SK-N-SH (cell line): ENCODE measurements at regions not wholly inside any gene's neighbourhood (a gene's known extent, or its start where the extent isn't known, plus 50 kb on each side); places are given as distances from the start of the nearest gene placed in this dataset.

ENCODE experiments used
- CTCF ChIA-PET: fragments of 300-600, 350-600 bp; formaldehyde crosslinking; extraction: SDS; loops from one replicate; lab custom pipeline; 2021; lab: Yijun Ruan, JAX
- POLR2A ChIA-PET: fragments of 350-600 bp; sonication (Branson Sonifier 250); formaldehyde crosslinking; extraction: SDS; loops from one replicate; lab custom pipeline; 2020; ENCODE audit warnings: antibody characterized with exemption, inconsistent platforms; lab: Yijun Ruan, JAX
- DNase-seq: peaks from one replicate; pipeline ENCODE4 v3.0.0; 2012
- H2AFZ ChIP-seq: fragments of 200-600 bp; sonication (generic); 2 replicates; pipeline ENCODE4 v1.8.1; 2016; ENCODE audit warnings: antibody characterized with exemption, mild to moderate bottlenecking, low read depth
- H3F3A ChIP-seq: fragments of 200-600 bp; sonication (generic); replicated peaks from 2 replicates; pipeline ENCODE3; 2016; ENCODE audit warnings: antibody characterized with exemption, mild to moderate bottlenecking; ENCODE audit not compliant: insufficient read depth
- H3K27ac ChIP-seq, 2 experiments: fragments of 200-500 bp in 1 of 2; fragments of 200-600 bp in 1 of 2; sonication (Bioruptor generic) in 1 of 2; sonication (generic), shearing (Covaris generic) in 1 of 2; 2 replicates each; pipeline versions ENCODE4 v1.5.1 to v1.6.1; 2014 to 2016; ENCODE audit warnings: low read depth in 2 of 2, inconsistent platforms in 1 of 2, low read length in 1 of 2, mild to moderate bottlenecking in 1 of 2, mixed read lengths in 1 of 2
- H3K27me3 ChIP-seq: fragments of 200-600 bp; sonication (generic), shearing (Covaris generic); 2 replicates; pipeline ENCODE4 v1.6.1; 2016; ENCODE audit warnings: mixed run types; ENCODE audit not compliant: insufficient read depth
- H3K36me3 ChIP-seq, 2 experiments: fragments of 200-500 bp in 1 of 2; fragments of 200-600 bp in 1 of 2; sonication (Bioruptor generic) in 1 of 2; sonication (generic) in 1 of 2; replicated peaks in 1 of 2; 2 replicates each; pipeline versions ENCODE3 to v1.5.1; 2014 to 2016; ENCODE audit warnings: low read length in 1 of 2, mild to moderate bottlenecking in 1 of 2; ENCODE audit not compliant: insufficient read depth in 2 of 2, control insufficient read depth in 1 of 2
- H3K4me1 ChIP-seq, 2 experiments: fragments of 200-500 bp in 1 of 2; fragments of 200-600 bp in 1 of 2; sonication (Bioruptor generic) in 1 of 2; sonication (generic), shearing (Covaris generic) in 1 of 2; 2 replicates each; pipeline versions ENCODE4 v1.5.1 to v1.6.1; 2014 to 2016; ENCODE audit warnings: low read depth in 1 of 2, low read length in 1 of 2, mixed run types in 1 of 2; ENCODE audit not compliant: insufficient read depth in 2 of 2, control insufficient read depth in 1 of 2
- H3K4me2 ChIP-seq: fragments of 200-600 bp; sonication (generic), shearing (Covaris generic); 2 replicates; pipeline ENCODE4 v1.6.1; 2017; ENCODE audit warnings: mixed run types
- H3K4me3 ChIP-seq, 2 experiments: fragments of 200-500 bp in 1 of 2; fragments of 200-600 bp in 1 of 2; sonication (Bioruptor generic) in 1 of 2; sonication (generic), shearing (Covaris generic) in 1 of 2; 2 replicates each; pipeline versions ENCODE4 v1.5.1 to v1.8.1; 2014 to 2016; ENCODE audit warnings: low read depth in 2 of 2, inconsistent platforms in 1 of 2, low read length in 1 of 2, mild to moderate bottlenecking in 1 of 2, mixed read lengths in 1 of 2, moderate library complexity in 1 of 2
- H3K79me2 ChIP-seq: fragments of 200-600 bp; sonication (generic); 2 replicates; pipeline ENCODE4 v1.8.1; 2017; ENCODE audit warnings: mild to moderate bottlenecking; ENCODE audit not compliant: insufficient read depth
- H3K9ac ChIP-seq: fragments of 200-600 bp; sonication (generic); 2 replicates; pipeline ENCODE4 v1.6.1; 2017; ENCODE audit warnings: mixed run types
- H3K9me2 ChIP-seq: fragments of 200-600 bp; sonication (generic); 2 replicates; pipeline ENCODE4 v1.6.1; 2017; ENCODE audit warnings: mixed run types
- H3K9me3 ChIP-seq: fragments of 200-600 bp; sonication (generic); 2 replicates; pipeline ENCODE4 v1.6.1; 2017; ENCODE audit warnings: mixed run types, mild to moderate bottlenecking, moderate library complexity
- H4K20me1 ChIP-seq: fragments of 200-600 bp; sonication (generic); 2 replicates; pipeline ENCODE4 v1.6.1; 2017; ENCODE audit warnings: mild to moderate bottlenecking, mixed run types; ENCODE audit not compliant: insufficient read depth
- ELF1 ChIP-seq: IDR thresholded peaks from 2 replicates; pipeline ENCODE4 v1.4.0; 2012
- FOSL2 ChIP-seq: IDR thresholded peaks from 2 replicates; pipeline ENCODE4 v1.4.0; 2012; ENCODE audit warnings: low read depth, mild to moderate bottlenecking, moderate library complexity, borderline replicate concordance
- FOXJ3 ChIP-seq: sonication (generic); formaldehyde crosslinking; IDR thresholded peaks from 2 replicates; pipeline ENCODE4 v1.5.1; 2020; ENCODE audit warnings: mild to moderate bottlenecking, missing genetic modification reagents
- GATA2 ChIP-seq: sonication (generic); formaldehyde crosslinking; IDR thresholded peaks from 2 replicates; pipeline ENCODE4 v1.5.0; 2020; ENCODE audit warnings: mild to moderate bottlenecking, missing genetic modification reagents
- JUND ChIP-seq: IDR thresholded peaks from 2 replicates; pipeline ENCODE4 v1.4.0; 2012
- NFIC ChIP-seq: IDR thresholded peaks from 2 replicates; pipeline ENCODE4 v1.4.0; 2012; ENCODE audit warnings: borderline replicate concordance
- NRF1 ChIP-seq: IDR thresholded peaks from 2 replicates; pipeline ENCODE4 v1.6.1; 2012; ENCODE audit warnings: low read depth, mild to moderate bottlenecking, low read length
- POLR2AphosphoS5 ChIP-seq: IDR thresholded peaks from 2 replicates; pipeline ENCODE4 v1.6.1; 2012; ENCODE audit warnings: low read depth, low read length
- RAD21 ChIP-seq: IDR thresholded peaks from 2 replicates; pipeline ENCODE4 v1.6.1; 2012; ENCODE audit warnings: mild to moderate bottlenecking, low read length
- TAF1 ChIP-seq: IDR thresholded peaks from 2 replicates; pipeline ENCODE4 v1.6.1; 2012; ENCODE audit warnings: low read depth, mild to moderate bottlenecking, low read length, moderate library complexity, borderline replicate concordance
- TEAD4 ChIP-seq: IDR thresholded peaks from 2 replicates; pipeline ENCODE4 v1.4.0; 2012; ENCODE audit warnings: mild to moderate bottlenecking, borderline replicate concordance; ENCODE audit not compliant: insufficient read depth
- WGBS: methylation state at CpG from one replicate; pipeline ENCODE4 v1.1.6; 2017; ENCODE audit warnings: low lambda C conversion rate; 5-methylcytosine and 5-hydroxymethylcytosine counted together
- TF ChIP-seq, protein P1 (sequence below): IDR thresholded peaks from 2 replicates; pipeline ENCODE4 v1.4.0; 2012; ENCODE audit warnings: low read depth, borderline replicate concordance
- TF ChIP-seq, protein P2 (sequence below): fragments of 200-600 bp; sonication (generic); IDR thresholded peaks from 2 replicates; pipeline ENCODE4 v1.6.1; 2017; ENCODE audit warnings: antibody characterized with exemption, mild to moderate bottlenecking, moderate library complexity
- TF ChIP-seq, protein P3 (sequence below): IDR thresholded peaks from 2 replicates; pipeline ENCODE4 v1.6.1; 2012; ENCODE audit warnings: mild to moderate bottlenecking, low read depth, low read length, moderate library complexity
- TF ChIP-seq, protein P4 (sequence below): IDR thresholded peaks from 2 replicates; pipeline ENCODE4; 2012
- TF ChIP-seq, protein P5 (sequence below): IDR thresholded peaks from 2 replicates; pipeline ENCODE4 v1.4.0; 2012; ENCODE audit warnings: low read depth

DNA sequence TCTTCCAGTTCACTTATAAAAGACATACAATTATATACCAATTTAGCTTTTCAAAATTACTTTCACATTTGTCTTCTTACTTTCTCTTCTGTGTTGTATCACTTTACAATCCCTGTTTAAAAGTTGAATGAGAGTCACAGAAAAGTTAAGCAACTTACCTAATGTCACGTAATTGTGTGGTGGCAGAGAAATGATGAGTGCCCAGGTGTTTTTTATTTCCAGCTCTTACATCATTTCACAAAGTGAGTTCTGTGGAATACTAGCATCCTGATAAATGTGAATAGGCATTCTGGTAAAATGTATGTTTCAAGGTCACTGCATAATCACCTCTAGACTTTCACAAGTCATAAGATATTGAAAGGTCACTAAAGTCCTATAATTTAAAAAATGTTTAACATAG, 133.0 kb upstream of the FIBIN start:
- Histone ChIP-seq H3K36me3 (no peaks in the 10 kb centered on the region), H3K27me3 (no peaks in the 10 kb centered on the region), H3F3A (no peaks in the 10 kb centered on the region), H3K4me1 (no peaks in the 10 kb centered on the region; a peak in 2 of 4 replicates), H3K9me3 (no peaks in the 10 kb centered on the region), H3K4me2 (no peak overlapping the region), H3K27ac (no peak overlapping the region), H2AFZ (peak overlapping the region; percentile 17; the same call in 1 of the 2 replicates), H3K4me3 (no peak overlapping the region), H3K79me2 (no peaks in the 10 kb centered on the region), H4K20me1 (no peaks in the 10 kb centered on the region), H3K9ac (no peak overlapping the region), H3K9me2 (no peaks in the 10 kb centered on the region)
- ChIA-PET POLR2A (no interaction called here), CTCF (no interaction called here)
- TF ChIP-seq, protein P1, sequence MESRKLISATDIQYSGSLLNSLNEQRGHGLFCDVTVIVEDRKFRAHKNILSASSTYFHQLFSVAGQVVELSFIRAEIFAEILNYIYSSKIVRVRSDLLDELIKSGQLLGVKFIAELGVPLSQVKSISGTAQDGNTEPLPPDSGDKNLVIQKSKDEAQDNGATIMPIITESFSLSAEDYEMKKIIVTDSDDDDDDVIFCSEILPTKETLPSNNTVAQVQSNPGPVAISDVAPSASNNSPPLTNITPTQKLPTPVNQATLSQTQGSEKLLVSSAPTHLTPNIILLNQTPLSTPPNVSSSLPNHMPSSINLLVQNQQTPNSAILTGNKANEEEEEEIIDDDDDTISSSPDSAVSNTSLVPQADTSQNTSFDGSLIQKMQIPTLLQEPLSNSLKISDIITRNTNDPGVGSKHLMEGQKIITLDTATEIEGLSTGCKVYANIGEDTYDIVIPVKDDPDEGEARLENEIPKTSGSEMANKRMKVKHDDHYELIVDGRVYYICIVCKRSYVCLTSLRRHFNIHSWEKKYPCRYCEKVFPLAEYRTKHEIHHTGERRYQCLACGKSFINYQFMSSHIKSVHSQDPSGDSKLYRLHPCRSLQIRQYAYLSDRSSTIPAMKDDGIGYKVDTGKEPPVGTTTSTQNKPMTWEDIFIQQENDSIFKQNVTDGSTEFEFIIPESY = no peak
- TF ChIP-seq TAF1 (no peak), GATA2 (CRISPR knock-in tag) (no peak)
- DNase-seq = no peak
- 73% methylated on average over 1 of the region's 1 CpG for WGBS

DNA sequence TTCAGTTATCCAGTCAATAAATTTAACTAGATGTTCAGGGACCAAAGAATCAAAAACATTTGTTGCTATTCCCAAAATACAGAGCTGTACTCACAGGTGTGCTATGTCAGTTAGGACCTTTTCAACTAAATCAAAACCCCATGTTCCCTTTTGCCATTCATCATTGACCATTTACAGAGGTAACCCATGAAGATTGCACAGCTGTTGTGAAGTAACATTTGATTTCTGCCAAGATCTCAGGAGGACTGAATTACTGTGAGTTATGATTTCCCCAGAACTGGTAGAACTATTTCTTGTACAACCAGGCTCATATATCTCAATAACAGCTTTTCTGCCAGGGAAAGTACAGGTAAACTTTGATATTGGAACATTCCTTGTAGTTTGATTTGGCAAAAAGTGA, 131.1 kb upstream of the FIBIN start:
- H3K4me2 ChIP-seq = no peak overlapping the region
- no peaks in the 10 kb centered on the region for H3K79me2 ChIP-seq
- no peaks in the 10 kb centered on the region for H3K9me2 ChIP-seq
- H4K20me1 ChIP-seq = no peaks in the 10 kb centered on the region
- ChIA-PET POLR2A (no interaction called here), CTCF (no interaction called here)
- H3F3A ChIP-seq = no peaks in the 10 kb centered on the region
- no peak overlapping the region for H3K9ac ChIP-seq
- H3K4me1 ChIP-seq = no peaks in the 10 kb centered on the region; a peak in 2 of 4 replicates
- H3K4me3 ChIP-seq = no peak overlapping the region
- no peaks in the 10 kb centered on the region for H3K36me3 ChIP-seq
- H3K9me3 ChIP-seq = no peaks in the 10 kb centered on the region
- H2AFZ ChIP-seq = no peak overlapping the region
- no peaks in the 10 kb centered on the region for H3K27me3 ChIP-seq
- DNase-seq = no peak
- H3K27ac ChIP-seq = no peak overlapping the region
- TF ChIP-seq TEAD4 = no peak
- TF ChIP-seq, protein P2, sequence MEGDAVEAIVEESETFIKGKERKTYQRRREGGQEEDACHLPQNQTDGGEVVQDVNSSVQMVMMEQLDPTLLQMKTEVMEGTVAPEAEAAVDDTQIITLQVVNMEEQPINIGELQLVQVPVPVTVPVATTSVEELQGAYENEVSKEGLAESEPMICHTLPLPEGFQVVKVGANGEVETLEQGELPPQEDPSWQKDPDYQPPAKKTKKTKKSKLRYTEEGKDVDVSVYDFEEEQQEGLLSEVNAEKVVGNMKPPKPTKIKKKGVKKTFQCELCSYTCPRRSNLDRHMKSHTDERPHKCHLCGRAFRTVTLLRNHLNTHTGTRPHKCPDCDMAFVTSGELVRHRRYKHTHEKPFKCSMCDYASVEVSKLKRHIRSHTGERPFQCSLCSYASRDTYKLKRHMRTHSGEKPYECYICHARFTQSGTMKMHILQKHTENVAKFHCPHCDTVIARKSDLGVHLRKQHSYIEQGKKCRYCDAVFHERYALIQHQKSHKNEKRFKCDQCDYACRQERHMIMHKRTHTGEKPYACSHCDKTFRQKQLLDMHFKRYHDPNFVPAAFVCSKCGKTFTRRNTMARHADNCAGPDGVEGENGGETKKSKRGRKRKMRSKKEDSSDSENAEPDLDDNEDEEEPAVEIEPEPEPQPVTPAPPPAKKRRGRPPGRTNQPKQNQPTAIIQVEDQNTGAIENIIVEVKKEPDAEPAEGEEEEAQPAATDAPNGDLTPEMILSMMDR = no peak
- TF ChIP-seq, protein P3, sequence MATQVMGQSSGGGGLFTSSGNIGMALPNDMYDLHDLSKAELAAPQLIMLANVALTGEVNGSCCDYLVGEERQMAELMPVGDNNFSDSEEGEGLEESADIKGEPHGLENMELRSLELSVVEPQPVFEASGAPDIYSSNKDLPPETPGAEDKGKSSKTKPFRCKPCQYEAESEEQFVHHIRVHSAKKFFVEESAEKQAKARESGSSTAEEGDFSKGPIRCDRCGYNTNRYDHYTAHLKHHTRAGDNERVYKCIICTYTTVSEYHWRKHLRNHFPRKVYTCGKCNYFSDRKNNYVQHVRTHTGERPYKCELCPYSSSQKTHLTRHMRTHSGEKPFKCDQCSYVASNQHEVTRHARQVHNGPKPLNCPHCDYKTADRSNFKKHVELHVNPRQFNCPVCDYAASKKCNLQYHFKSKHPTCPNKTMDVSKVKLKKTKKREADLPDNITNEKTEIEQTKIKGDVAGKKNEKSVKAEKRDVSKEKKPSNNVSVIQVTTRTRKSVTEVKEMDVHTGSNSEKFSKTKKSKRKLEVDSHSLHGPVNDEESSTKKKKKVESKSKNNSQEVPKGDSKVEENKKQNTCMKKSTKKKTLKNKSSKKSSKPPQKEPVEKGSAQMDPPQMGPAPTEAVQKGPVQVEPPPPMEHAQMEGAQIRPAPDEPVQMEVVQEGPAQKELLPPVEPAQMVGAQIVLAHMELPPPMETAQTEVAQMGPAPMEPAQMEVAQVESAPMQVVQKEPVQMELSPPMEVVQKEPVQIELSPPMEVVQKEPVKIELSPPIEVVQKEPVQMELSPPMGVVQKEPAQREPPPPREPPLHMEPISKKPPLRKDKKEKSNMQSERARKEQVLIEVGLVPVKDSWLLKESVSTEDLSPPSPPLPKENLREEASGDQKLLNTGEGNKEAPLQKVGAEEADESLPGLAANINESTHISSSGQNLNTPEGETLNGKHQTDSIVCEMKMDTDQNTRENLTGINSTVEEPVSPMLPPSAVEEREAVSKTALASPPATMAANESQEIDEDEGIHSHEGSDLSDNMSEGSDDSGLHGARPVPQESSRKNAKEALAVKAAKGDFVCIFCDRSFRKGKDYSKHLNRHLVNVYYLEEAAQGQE = no peak
- no peak for TF ChIP-seq FOSL2
- no peak for TF ChIP-seq JUND
- TF ChIP-seq, protein P1 = no peak
- TF ChIP-seq RAD21 = no peak
- TF ChIP-seq, protein P4, sequence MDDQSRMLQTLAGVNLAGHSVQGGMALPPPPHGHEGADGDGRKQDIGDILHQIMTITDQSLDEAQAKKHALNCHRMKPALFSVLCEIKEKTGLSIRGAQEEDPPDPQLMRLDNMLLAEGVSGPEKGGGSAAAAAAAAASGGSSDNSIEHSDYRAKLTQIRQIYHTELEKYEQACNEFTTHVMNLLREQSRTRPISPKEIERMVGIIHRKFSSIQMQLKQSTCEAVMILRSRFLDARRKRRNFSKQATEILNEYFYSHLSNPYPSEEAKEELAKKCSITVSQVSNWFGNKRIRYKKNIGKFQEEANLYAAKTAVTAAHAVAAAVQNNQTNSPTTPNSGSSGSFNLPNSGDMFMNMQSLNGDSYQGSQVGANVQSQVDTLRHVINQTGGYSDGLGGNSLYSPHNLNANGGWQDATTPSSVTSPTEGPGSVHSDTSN = no peak
- TF ChIP-seq, protein P5, sequence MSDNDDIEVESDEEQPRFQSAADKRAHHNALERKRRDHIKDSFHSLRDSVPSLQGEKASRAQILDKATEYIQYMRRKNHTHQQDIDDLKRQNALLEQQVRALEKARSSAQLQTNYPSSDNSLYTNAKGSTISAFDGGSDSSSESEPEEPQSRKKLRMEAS = no peak
- TF ChIP-seq ELF1 = no peak
- TF ChIP-seq NFIC = no peak
- TF ChIP-seq FOXJ3 (CRISPR knock-in tag) = no peak
- no peak for TF ChIP-seq POLR2AphosphoS5
- TF ChIP-seq NRF1 = no peak
